ENCODE measurements at regions not wholly inside any gene's neighbourhood (a gene's known extent, or its start where the extent isn't known, plus 50 kb on each side); places are given as distances from the start of the nearest gene placed in this dataset.
"Not testable (repeated sequence)": the region's sequence is repeated elsewhere in the genome, so short reads cannot be mapped to it uniquely, and the experiment has no call there.

DNA sequence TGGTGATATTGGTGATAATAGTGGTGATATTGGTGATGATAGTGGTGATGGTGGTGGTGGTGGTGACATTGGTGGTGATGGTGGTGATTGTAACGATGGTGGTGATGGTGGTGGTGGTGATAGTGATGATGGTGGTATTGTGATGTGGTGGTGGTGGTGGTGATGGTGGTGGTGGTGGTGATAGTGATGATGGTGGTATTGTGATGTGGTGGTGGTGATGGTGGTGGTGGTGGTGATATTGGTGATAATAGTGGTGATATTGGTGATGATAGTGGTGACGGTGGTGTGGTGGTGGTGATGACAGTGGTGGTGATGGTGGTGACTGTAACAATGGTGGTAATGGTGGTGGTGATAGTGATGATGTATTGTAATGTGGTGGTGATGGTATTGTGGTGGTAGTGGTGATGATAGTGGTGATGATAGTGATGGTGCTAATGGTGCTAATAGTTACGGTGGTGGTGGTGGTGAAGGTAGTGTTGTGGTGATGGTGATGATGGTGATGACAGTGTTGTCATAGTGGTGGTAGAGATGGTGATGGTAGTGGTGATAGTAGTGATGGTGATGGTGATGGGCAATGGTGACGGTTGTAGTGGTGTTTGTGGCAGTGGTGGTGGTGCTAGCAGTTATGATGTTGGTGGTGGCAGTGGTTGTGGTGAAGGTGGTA is 88.9 kb downstream of the FOXF2 start:
- not testable (repeated sequence) for TF ChIP-seq ZNF384 (IDR thresholded peaks at IDR 0.05); CTBP1 (IDR thresholded peaks at IDR 0.05; ENCODE audit: borderline replicate concordance); FOXM1 (IDR thresholded peaks at IDR 0.05; ENCODE audit: borderline replicate concordance); SUZ12 (IDR thresholded peaks at IDR 0.05); ARNT (IDR thresholded peaks at IDR 0.05); TARDBP (IDR thresholded peaks at IDR 0.05); NFRKB (IDR thresholded peaks at IDR 0.05); PKNOX1 (IDR thresholded peaks at IDR 0.05); ELF4 (IDR thresholded peaks at IDR 0.05); FOXK2 (IDR thresholded peaks at IDR 0.05); LEF1 (IDR thresholded peaks at IDR 0.05; ENCODE audit: borderline replicate concordance); BHLHE40 (IDR thresholded peaks at IDR 0.05; ENCODE audit: borderline replicate concordance)
